Heart right ventricle (tissue), 16 donors: ENCODE measurements at regions not wholly inside any gene's neighbourhood (a gene's known extent, or its start where the extent isn't known, plus 50 kb on each side); places are given as distances from the start of the nearest gene placed in this dataset.

ENCODE experiments used
- ATAC-seq, 8 donors: fragments of 200-7000 bp; cut with Tn5 transposase; one replicate each; pipeline ENCODE4 v1.9.1; 2020; ENCODE audit warnings: mild to moderate bottlenecking in 8 of 8, moderate library complexity in 8 of 8, moderate number of reproducible peaks in 1 of 8
- DNase-seq, 2 donors: peaks; one replicate each; pipeline ENCODE4 v3.0.0-alpha.2; 2020
- H3K27ac ChIP-seq, 10 donors: fragments of 200-600 bp; sonication (generic) in 2 of 10; one replicate each; pipeline versions ENCODE4 v1.5.0 to v1.8.0; 2020 to 2022; ENCODE audit warnings: mild to moderate bottlenecking in 3 of 10
- H3K27me3 ChIP-seq, 7 donors: fragments of 200-600 bp; one replicate each; pipeline ENCODE4 v1.8.0; 2021 to 2022; ENCODE audit warnings: mild to moderate bottlenecking in 2 of 7
- H3K36me3 ChIP-seq, 9 donors: fragments of 200-600 bp; sonication (generic) in 1 of 9; one replicate each; pipeline versions ENCODE4 v1.5.0 to v1.8.0; 2020 to 2022; ENCODE audit warnings: mild to moderate bottlenecking in 2 of 9
- H3K4me1 ChIP-seq, 9 donors: fragments of 200-600 bp; sonication (generic) in 1 of 9; one replicate each; pipeline versions ENCODE4 v1.5.0 to v1.8.0; 2020 to 2022; ENCODE audit warnings: mild to moderate bottlenecking in 4 of 9
- H3K4me3 ChIP-seq, 10 donors: fragments of 200-600 bp; sonication (generic) in 2 of 10; one replicate each; pipeline versions ENCODE4 v1.5.0 to v1.8.0; 2020 to 2022; ENCODE audit warnings: mild to moderate bottlenecking in 7 of 10, moderate library complexity in 2 of 10
- H3K9me3 ChIP-seq, 11 donors: fragments of 200-600 bp in 10 of 11; sonication (generic) in 2 of 11; one replicate each; pipeline versions ENCODE4 v1.5.0 to v1.8.0; 2013 to 2022; ENCODE audit warnings: mild to moderate bottlenecking in 2 of 11, control low read depth in 1 of 11, moderate library complexity in 1 of 11
- WGBS, 2 donors: extraction: QIAGEN DNeasy Blood & Tissue Kit; methylation state at CpG; one replicate each; pipeline ENCODE4 v1.1.7; 2013; ENCODE audit warnings: inconsistent platforms in 1 of 2; 5-methylcytosine and 5-hydroxymethylcytosine counted together
- intact Hi-C, 10 donors: fragments of 100-400 bp; cut with DNase I; formaldehyde crosslinking; loops; one replicate each; pipeline versions ENCODE4 v1.11.1 to v1.14.2; 2022
- TF ChIP-seq, protein P1 (sequence below), 9 donors: fragments of 200-600 bp; sonication (generic) in 2 of 9; IDR thresholded peaks; one replicate each; pipeline versions ENCODE4 v1.5.0 to v1.8.0; 2021 to 2022; ENCODE audit warnings: antibody characterized with exemption in 9 of 9, mild to moderate bottlenecking in 5 of 9, moderate library complexity in 1 of 9
- donor health status: Arrhythmogenic right ventricular cardiomyopathy.
- donor health status: ischemic (EF 13 %, LVEDD 7.1; RV severe dilation, severe dysfunction).
- donor health status: healthy with polysubstance abuse.
- donor health status: DM: no; HTN: yes; CAD: no.
- donor health status: DM: no; HTN: no; CAD: no.
- donor health status: ischemic (EF 25% LVEDD 6.9; RV normal size, moderate dysfunction).
- donor health status: ischemic (EF 25% LVEDD 5.7; RV mildly dilated, moderate dysfunction).
- donor health status: healthy.
- donor health status: DM: yes; HTN: yes; CAD: no.
- donor health status: Ischemic cardiomyopathy.
- donor health status: ischemic (EF 35%, LVEDD 5.7; RV mildly dilated, moderate dysfunction).
- donor health status: nonischemic (EF 11% LVEDD 7.7; RV severe dilation, severe dysfunction).
- donor health status: DM: yes; HTN: yes; CAD: no.
- donor health status: PGD.
- donor health status: ischemic (EF 29% LVEDD 5.4; RV normal size, mild dysfunction).
- donor health status: nonischemic (EF 23%, LVEDD 6.1; RV moderate dilation, normal function).

GRCh38 chr11:119533921-119534736 is 111.2 kb upstream of the THY1 start:
- Histone ChIP-seq H3K4me3 (no peak overlapping the region), H3K27me3 (peaks cover 0 to 43% (median 10%) of the 10 kb centered on the region in 7 donors), H3K4me1 (peaks cover 0 to 10% (median 0%) of the 10 kb centered on the region in 9 donors), H3K27ac (no peak overlapping the region), H3K9me3 (no peaks in the 10 kb centered on the region), H3K36me3 (no peaks in the 10 kb centered on the region)
- TF ChIP-seq, protein P1, sequence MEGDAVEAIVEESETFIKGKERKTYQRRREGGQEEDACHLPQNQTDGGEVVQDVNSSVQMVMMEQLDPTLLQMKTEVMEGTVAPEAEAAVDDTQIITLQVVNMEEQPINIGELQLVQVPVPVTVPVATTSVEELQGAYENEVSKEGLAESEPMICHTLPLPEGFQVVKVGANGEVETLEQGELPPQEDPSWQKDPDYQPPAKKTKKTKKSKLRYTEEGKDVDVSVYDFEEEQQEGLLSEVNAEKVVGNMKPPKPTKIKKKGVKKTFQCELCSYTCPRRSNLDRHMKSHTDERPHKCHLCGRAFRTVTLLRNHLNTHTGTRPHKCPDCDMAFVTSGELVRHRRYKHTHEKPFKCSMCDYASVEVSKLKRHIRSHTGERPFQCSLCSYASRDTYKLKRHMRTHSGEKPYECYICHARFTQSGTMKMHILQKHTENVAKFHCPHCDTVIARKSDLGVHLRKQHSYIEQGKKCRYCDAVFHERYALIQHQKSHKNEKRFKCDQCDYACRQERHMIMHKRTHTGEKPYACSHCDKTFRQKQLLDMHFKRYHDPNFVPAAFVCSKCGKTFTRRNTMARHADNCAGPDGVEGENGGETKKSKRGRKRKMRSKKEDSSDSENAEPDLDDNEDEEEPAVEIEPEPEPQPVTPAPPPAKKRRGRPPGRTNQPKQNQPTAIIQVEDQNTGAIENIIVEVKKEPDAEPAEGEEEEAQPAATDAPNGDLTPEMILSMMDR (IDR thresholded peaks at IDR 0.05): peak; percentile 50 to 90 (median 84)
- DNase-seq (peak; percentile 47 to 76), ATAC-seq (peak; percentile 72 to 88 (median 78))
- intact Hi-C loops: loop anchor here in 3 of 10 donors (5.0 to 10.0 kb wide), 2 partner anchors 49 to 52 kb away; no protein-coding TSS in a partner anchor
- 25 to 27% methylated on average over 13 of the region's 13 CpGs for WGBS, 2 donors

DNA sequence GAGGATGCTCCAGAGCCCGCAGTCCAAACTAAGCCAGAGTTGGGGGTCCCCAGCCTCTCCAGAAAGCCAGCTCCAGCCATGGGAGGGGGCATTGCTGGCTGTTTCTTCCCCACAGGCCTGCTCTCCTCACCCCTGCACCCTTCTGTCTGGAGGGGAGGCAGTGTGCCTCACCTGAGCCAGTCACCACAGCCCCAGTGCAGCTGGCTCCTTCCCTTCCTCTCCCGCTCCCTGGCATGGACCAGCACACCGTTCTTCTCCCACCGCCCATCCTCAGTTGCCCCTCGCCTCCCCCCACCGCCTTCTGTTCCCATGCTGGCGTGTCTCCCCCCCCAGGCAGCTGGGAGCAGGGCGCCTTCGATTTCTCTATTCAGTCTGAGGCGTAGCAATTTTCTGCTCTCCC is 110.5 kb upstream of the THY1 start:
- no peaks in the 10 kb centered on the region for H3K9me3 ChIP-seq
- WGBS, 2 donors: 61 to 64% methylated on average over 10 of the region's 10 CpGs
- intact Hi-C loops: loop anchor here in 3 of 10 donors (5.0 to 10.0 kb wide), 2 partner anchors 49 to 51 kb away; no protein-coding TSS in a partner anchor

GRCh38 chr11:119532551-119532950 is 109.6 kb upstream of the THY1 start:
- H3K27ac ChIP-seq: no peak overlapping the region
- H3K4me1 ChIP-seq: peaks cover 0 to 10% (median 0%) of the 10 kb centered on the region in 9 donors
- TF ChIP-seq, protein P1 (IDR thresholded peaks at IDR 0.05): no peak
- WGBS, 2 donors: 84 to 91% methylated on average over 2 of the region's 2 CpGs
- intact Hi-C loops: loop anchor here in 3 of 10 donors (5.0 to 10.0 kb wide), 2 partner anchors 48 to 50 kb away; no protein-coding TSS in a partner anchor
- peaks cover 0 to 43% (median 10%) of the 10 kb centered on the region in 7 donors for H3K27me3 ChIP-seq
- no peaks in the 10 kb centered on the region for H3K36me3 ChIP-seq
- DNase-seq (no peak), ATAC-seq (no peak)
- H3K9me3 ChIP-seq: no peaks in the 10 kb centered on the region
- no peak overlapping the region for H3K4me3 ChIP-seq

More for the DNA sequence above, 110.5 kb upstream of the THY1 start:
- peaks cover 0 to 10% (median 0%) of the 10 kb centered on the region in 9 donors for H3K4me1 ChIP-seq
- DNase-seq (no peak), ATAC-seq (no peak)
- no peak overlapping the region for H3K4me3 ChIP-seq
- TF ChIP-seq, protein P1 (IDR thresholded peaks at IDR 0.05): no peak
- H3K27ac ChIP-seq: no peak overlapping the region
- peaks cover 0 to 43% (median 10%) of the 10 kb centered on the region in 7 donors for H3K27me3 ChIP-seq
- H3K36me3 ChIP-seq: no peaks in the 10 kb centered on the region

DNA sequence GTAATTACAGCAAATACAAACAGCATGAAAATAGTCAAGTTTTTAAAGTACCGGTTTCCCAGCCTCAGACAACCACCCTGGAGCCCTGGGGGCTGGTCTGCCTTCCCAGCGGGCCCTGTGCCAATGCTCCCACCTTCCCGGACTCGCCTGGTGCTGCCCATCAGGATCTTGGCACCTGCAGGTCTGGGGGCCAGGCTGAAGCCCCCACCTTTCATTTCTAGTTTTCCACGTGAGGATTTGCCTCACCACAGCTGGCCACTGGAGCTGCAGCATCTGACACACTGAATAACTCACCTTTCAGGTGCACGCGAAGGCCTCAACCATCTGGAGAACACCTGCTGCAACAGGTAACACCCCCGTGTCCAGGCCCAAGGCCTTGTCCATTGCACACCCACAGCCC is 108.7 kb upstream of the THY1 start:
- Histone ChIP-seq H3K9me3 (no peaks in the 10 kb centered on the region), H3K4me1 (peaks cover 0 to 10% (median 0%) of the 10 kb centered on the region in 9 donors), H3K27ac (no peak overlapping the region), H3K36me3 (no peaks in the 10 kb centered on the region), H3K27me3 (peaks cover 0 to 37% (median 10%) of the 10 kb centered on the region in 7 donors), H3K4me3 (no peak overlapping the region)
- intact Hi-C loops: loop anchor here in 3 of 10 donors (5.0 to 10.0 kb wide), 2 partner anchors 47 to 49 kb away; no protein-coding TSS in a partner anchor
- no peak for DNase-seq
- no peak for ATAC-seq
- TF ChIP-seq, protein P1 (IDR thresholded peaks at IDR 0.05): no peak
- WGBS, 2 donors: 79 to 82% methylated on average over 8 of the region's 8 CpGs
